K562 (cell line): ENCODE measurements at regions not wholly inside any gene's neighbourhood (a gene's known extent, or its start where the extent isn't known, plus 50 kb on each side); places are given as distances from the start of the nearest gene placed in this dataset.

Source experiments
- BRCA1 ChIP-seq, 2 experiments: fragments of 450-650 bp in 1 of 2; sonication (generic) in 1 of 2; formaldehyde crosslinking in 1 of 2; IDR thresholded peaks; 2 replicates each; pipeline versions ENCODE4 v1.5.0 to v1.6.1; 2017 to 2020; ENCODE audit warnings: mild to moderate bottlenecking in 1 of 2, missing genetic modification reagents in 1 of 2
- BRF2 ChIP-seq: IDR thresholded peaks from 3 replicates; pipeline ENCODE4 v1.6.1; 2011; ENCODE audit warnings: borderline replicate concordance, mild to moderate bottlenecking; ENCODE audit not compliant: insufficient read length, insufficient read depth
- DIDO1 ChIP-seq: fragments of 450-650 bp; IDR thresholded peaks from 2 replicates; pipeline ENCODE4 v1.6.1; 2016; ENCODE audit warnings: low read depth, missing biosample characterization, missing genetic modification characterization
- ESRRA ChIP-seq: fragments of 450-650 bp; IDR thresholded peaks from 2 replicates; pipeline ENCODE4 v1.6.1; 2014; ENCODE audit warnings: low read depth, mild to moderate bottlenecking, moderate library complexity, borderline replicate concordance
- MXI1 ChIP-seq: IDR thresholded peaks from 2 replicates; pipeline ENCODE4 v1.6.1; 2011; ENCODE audit warnings: low read depth, mild to moderate bottlenecking, improper control_type of control experiment, low read length
- NONO ChIP-seq, 2 experiments: fragments of 200-400 bp in 1 of 2; fragments of 450-650 bp in 1 of 2; formaldehyde crosslinking in 1 of 2; IDR thresholded peaks; 2 replicates each; pipeline ENCODE4 v1.6.1; 2017; ENCODE audit warnings: low read depth in 2 of 2, mild to moderate bottlenecking in 2 of 2, moderate library complexity in 2 of 2, low read length in 1 of 2
- SMAD2 ChIP-seq: fragments of 150-350 bp; IDR thresholded peaks from 2 replicates; pipeline ENCODE4 v1.6.1; 2014; ENCODE audit warnings: low read depth, mild to moderate bottlenecking, low read length
- ZFX ChIP-seq: sonication (generic); formaldehyde crosslinking; IDR thresholded peaks from 2 replicates; pipeline ENCODE4 v1.8.0; 2022; ENCODE audit warnings: mild to moderate bottlenecking, missing genetic modification reagents, moderate library complexity
- ZNF165 ChIP-seq: fragments of 250-450 bp; sonication (Bioruptor Pico); IDR thresholded peaks from 2 replicates; pipeline ENCODE4 v1.4.0; 2020; ENCODE audit warnings: borderline replicate concordance
- ZNF551 ChIP-seq: fragments of 250-450 bp; sonication (Bioruptor Pico); IDR thresholded peaks from 2 replicates; pipeline ENCODE4 v1.5.0; 2021; ENCODE audit warnings: mild to moderate bottlenecking, moderate library complexity
- TF ChIP-seq, protein P1 (sequence below): fragments of 450-650 bp; IDR thresholded peaks from 2 replicates; pipeline ENCODE4 v1.6.1; 2017; ENCODE audit warnings: antibody characterized with exemption
- TF ChIP-seq, protein P2 (sequence below): fragments of 200-800 bp; sonication (Bioruptor generic); IDR thresholded peaks from 2 replicates; pipeline ENCODE4 v1.6.1; 2017; ENCODE audit warnings: missing genetic modification characterization, missing compliant biosample characterization
- TF ChIP-seq, protein P3 (sequence below), 2 experiments: fragments of 450-650 bp in 1 of 2; sonication (generic) in 1 of 2; formaldehyde crosslinking in 1 of 2; IDR thresholded peaks; 2 replicates each; pipeline versions ENCODE4 v1.7.1 to v1.9.0; 2016 to 2022; ENCODE audit warnings: inconsistent platforms in 1 of 2, mild to moderate bottlenecking in 1 of 2, missing genetic modification reagents in 1 of 2

DNA sequence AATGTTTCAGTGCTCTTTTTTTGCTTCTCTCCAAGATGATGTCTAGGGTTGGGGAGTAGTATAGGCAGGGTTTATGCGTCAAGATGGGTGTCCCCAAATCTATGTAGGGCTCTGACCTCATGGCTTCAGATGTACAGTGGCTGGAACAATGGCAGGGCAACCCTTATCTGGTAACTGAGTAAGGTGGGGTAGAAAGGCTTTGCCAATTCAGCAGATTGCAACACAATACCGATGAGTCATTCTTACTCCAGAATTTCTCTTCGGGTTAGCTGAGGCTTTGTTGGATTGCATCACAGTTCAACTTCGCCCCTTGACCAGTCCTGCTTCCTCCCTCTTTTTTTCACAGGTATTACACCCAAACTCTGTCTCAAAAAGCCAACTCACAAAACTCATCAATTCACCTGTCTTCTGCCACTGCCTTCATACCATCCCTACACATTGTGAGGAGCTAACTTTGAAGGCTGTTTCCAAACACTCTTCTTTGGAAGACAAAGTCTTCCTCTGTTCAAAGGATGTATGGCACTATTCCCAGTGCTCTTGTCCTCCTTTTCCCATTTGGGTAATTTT lies 190.2 kb upstream of the CNOT2 start (continued):
- TF ChIP-seq, protein P1, sequence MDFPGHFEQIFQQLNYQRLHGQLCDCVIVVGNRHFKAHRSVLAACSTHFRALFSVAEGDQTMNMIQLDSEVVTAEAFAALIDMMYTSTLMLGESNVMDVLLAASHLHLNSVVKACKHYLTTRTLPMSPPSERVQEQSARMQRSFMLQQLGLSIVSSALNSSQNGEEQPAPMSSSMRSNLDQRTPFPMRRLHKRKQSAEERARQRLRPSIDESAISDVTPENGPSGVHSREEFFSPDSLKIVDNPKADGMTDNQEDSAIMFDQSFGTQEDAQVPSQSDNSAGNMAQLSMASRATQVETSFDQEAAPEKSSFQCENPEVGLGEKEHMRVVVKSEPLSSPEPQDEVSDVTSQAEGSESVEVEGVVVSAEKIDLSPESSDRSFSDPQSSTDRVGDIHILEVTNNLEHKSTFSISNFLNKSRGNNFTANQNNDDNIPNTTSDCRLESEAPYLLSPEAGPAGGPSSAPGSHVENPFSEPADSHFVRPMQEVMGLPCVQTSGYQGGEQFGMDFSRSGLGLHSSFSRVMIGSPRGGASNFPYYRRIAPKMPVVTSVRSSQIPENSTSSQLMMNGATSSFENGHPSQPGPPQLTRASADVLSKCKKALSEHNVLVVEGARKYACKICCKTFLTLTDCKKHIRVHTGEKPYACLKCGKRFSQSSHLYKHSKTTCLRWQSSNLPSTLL = no peak
- no peak for TF ChIP-seq BRF2
- TF ChIP-seq ZNF551 (CRISPR knock-in tag) = no peak
- TF ChIP-seq, protein P2, sequence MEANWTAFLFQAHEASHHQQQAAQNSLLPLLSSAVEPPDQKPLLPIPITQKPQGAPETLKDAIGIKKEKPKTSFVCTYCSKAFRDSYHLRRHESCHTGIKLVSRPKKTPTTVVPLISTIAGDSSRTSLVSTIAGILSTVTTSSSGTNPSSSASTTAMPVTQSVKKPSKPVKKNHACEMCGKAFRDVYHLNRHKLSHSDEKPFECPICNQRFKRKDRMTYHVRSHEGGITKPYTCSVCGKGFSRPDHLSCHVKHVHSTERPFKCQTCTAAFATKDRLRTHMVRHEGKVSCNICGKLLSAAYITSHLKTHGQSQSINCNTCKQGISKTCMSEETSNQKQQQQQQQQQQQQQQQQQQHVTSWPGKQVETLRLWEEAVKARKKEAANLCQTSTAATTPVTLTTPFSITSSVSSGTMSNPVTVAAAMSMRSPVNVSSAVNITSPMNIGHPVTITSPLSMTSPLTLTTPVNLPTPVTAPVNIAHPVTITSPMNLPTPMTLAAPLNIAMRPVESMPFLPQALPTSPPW (CRISPR knock-in tag) = peak; percentile 50; the same call in 1 of the 2 replicates
- no peak for TF ChIP-seq ZNF165 (CRISPR knock-in tag)
- no peak for TF ChIP-seq BRCA1 (IDR thresholded peaks at IDR 0.05)
- no peak for TF ChIP-seq BRCA1 (CRISPR knock-in tag; IDR thresholded peaks at IDR 0.05)
- TF ChIP-seq ESRRA = no peak
- TF ChIP-seq, protein P3, sequence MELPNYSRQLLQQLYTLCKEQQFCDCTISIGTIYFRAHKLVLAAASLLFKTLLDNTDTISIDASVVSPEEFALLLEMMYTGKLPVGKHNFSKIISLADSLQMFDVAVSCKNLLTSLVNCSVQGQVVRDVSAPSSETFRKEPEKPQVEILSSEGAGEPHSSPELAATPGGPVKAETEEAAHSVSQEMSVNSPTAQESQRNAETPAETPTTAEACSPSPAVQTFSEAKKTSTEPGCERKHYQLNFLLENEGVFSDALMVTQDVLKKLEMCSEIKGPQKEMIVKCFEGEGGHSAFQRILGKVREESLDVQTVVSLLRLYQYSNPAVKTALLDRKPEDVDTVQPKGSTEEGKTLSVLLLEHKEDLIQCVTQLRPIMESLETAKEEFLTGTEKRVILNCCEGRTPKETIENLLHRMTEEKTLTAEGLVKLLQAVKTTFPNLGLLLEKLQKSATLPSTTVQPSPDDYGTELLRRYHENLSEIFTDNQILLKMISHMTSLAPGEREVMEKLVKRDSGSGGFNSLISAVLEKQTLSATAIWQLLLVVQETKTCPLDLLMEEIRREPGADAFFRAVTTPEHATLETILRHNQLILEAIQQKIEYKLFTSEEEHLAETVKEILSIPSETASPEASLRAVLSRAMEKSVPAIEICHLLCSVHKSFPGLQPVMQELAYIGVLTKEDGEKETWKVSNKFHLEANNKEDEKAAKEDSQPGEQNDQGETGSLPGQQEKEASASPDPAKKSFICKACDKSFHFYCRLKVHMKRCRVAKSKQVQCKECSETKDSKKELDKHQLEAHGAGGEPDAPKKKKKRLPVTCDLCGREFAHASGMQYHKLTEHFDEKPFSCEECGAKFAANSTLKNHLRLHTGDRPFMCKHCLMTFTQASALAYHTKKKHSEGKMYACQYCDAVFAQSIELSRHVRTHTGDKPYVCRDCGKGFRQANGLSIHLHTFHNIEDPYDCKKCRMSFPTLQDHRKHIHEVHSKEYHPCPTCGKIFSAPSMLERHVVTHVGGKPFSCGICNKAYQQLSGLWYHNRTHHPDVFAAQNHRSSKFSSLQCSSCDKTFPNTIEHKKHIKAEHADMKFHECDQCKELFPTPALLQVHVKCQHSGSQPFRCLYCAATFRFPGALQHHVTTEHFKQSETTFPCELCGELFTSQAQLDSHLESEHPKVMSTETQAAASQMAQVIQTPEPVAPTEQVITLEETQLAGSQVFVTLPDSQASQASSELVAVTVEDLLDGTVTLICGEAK (IDR thresholded peaks at IDR 0.05) = 0 out of 2 replicates have a peak, but pooled peaks have one; percentile 8
- TF ChIP-seq, protein P3 (CRISPR knock-in tag; IDR thresholded peaks at IDR 0.05) = no peak
- TF ChIP-seq SMAD2 = no peak
- no peak for TF ChIP-seq ZFX (CRISPR knock-in tag)
- TF ChIP-seq MXI1 = no peak
- TF ChIP-seq DIDO1 (tag) = no peak
- no peak for TF ChIP-seq NONO (IDR thresholded peaks at IDR 0.05; ENCODE audit: low read depth in 2 of 2, low read length in 1 of 2)
